ENCODE measurements at regions not wholly inside any gene's neighbourhood (a gene's known extent, or its start where the extent isn't known, plus 50 kb on each side); places are given as distances from the start of the nearest gene placed in this dataset.

DNA sequence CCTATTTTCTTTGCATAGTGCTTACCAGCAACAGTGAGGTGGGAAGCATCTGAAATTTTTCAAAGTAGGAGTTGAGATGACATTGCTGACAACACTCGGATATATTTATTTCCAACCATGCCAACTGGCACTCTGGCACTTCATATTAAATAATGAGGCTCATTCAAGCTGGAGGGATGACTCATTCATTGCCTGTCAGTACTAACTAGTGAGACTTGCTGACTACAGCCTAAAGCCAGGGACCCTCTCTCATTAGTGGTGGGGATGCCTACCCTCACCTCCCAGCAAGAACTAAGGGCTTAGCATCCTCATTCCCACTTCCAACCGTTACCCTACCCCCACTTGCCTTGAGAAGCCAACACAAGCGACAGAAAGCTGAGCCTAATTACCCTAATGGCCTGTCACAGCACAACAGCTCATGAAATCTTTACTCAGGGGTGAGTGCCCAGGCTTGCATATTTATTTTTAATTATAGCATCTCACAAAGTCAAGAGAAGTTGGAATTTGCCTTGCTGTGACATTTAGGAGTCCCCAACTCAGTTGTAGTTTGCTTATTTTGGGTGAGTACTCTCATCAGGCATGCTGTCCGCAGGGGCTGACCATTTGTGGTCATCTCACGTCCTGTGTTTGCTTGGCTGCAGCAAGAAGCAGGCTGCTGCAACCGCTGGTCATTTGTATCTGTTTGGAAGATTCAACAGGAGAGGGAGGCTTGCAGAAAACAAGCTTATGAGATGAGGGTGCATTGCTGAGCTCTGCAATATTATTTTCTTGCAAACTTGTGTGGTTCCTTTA lies 181.6 kb upstream of the POU2AF2 start:
- Histone ChIP-seq H3K4me1 (ENCODE audit: control insufficient read depth in 1 of 2, insufficient read depth in 2 of 2, low read length in 2 of 2) (no peaks in the 10 kb centered on the region), H3K79me2 (ENCODE audit: insufficient read depth, low read length) (no peaks in the 10 kb centered on the region), H3K27ac (ENCODE audit: low read depth, low read length) (no peak overlapping the region), H3K27me3 (ENCODE audit: insufficient read depth, low read length) (no peaks in the 10 kb centered on the region), H2AFZ (ENCODE audit: low read depth, low read length, poor library complexity, severe bottlenecking) (no peak overlapping the region), H4K20me1 (ENCODE audit: insufficient read depth) (no peaks in the 10 kb centered on the region), H3K36me3 (ENCODE audit: control insufficient read depth in 1 of 2, insufficient read depth in 2 of 2, low read length in 2 of 2) (no peaks in the 10 kb centered on the region), H3K9me2 (ENCODE audit: insufficient read depth) (no peaks in the 10 kb centered on the region), H3K4me3 (replicated peaks in 1 of 2; ENCODE audit: low read depth in 1 of 2, low read length in 2 of 2) (no peak overlapping the region), H3K4me2 (ENCODE audit: low read length) (no peak overlapping the region), H3K9ac (ENCODE audit: low read length) (no peak overlapping the region), H3K9me3 (ENCODE audit: control insufficient read depth in 1 of 2, insufficient read depth in 1 of 2, low read depth in 1 of 2, low read length in 2 of 2) (peaks cover 0 to 5% of the 10 kb centered on the region in 2 experiments; a peak in 1 of 4 replicates)
- intact Hi-C loops (cut with micrococcal nuclease) = no loop called here
- DNase-seq (ENCODE audit: low read depth, low spot score) (no peak), ATAC-seq (no peak)
- ChIA-PET RAD21 (ENCODE audit: low non-redundant PET in 1 of 2, low total read pairs in 2 of 2, uncharacterized antibody in 2 of 2, unreplicated experiment in 2 of 2) (no interaction called here), CTCF (no interaction called here), POLR2A (no interaction called here)
- no peak for TF ChIP-seq RAD21 (IDR thresholded peaks at IDR 0.05; ENCODE audit: low read depth)
- no peak for TF ChIP-seq CEBPB (IDR thresholded peaks at IDR 0.05; ENCODE audit: low read depth)
- TF ChIP-seq, protein P1, sequence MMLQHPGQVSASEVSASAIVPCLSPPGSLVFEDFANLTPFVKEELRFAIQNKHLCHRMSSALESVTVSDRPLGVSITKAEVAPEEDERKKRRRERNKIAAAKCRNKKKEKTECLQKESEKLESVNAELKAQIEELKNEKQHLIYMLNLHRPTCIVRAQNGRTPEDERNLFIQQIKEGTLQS (IDR thresholded peaks at IDR 0.05) = no peak
- TF ChIP-seq ZNF274 (IDR thresholded peaks at IDR 0.05; ENCODE audit: low read depth, low read length) = no peak
- TF ChIP-seq, protein P2, sequence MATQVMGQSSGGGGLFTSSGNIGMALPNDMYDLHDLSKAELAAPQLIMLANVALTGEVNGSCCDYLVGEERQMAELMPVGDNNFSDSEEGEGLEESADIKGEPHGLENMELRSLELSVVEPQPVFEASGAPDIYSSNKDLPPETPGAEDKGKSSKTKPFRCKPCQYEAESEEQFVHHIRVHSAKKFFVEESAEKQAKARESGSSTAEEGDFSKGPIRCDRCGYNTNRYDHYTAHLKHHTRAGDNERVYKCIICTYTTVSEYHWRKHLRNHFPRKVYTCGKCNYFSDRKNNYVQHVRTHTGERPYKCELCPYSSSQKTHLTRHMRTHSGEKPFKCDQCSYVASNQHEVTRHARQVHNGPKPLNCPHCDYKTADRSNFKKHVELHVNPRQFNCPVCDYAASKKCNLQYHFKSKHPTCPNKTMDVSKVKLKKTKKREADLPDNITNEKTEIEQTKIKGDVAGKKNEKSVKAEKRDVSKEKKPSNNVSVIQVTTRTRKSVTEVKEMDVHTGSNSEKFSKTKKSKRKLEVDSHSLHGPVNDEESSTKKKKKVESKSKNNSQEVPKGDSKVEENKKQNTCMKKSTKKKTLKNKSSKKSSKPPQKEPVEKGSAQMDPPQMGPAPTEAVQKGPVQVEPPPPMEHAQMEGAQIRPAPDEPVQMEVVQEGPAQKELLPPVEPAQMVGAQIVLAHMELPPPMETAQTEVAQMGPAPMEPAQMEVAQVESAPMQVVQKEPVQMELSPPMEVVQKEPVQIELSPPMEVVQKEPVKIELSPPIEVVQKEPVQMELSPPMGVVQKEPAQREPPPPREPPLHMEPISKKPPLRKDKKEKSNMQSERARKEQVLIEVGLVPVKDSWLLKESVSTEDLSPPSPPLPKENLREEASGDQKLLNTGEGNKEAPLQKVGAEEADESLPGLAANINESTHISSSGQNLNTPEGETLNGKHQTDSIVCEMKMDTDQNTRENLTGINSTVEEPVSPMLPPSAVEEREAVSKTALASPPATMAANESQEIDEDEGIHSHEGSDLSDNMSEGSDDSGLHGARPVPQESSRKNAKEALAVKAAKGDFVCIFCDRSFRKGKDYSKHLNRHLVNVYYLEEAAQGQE (IDR thresholded peaks at IDR 0.05; ENCODE audit: low read depth) = no peak
- TF ChIP-seq, protein P3, sequence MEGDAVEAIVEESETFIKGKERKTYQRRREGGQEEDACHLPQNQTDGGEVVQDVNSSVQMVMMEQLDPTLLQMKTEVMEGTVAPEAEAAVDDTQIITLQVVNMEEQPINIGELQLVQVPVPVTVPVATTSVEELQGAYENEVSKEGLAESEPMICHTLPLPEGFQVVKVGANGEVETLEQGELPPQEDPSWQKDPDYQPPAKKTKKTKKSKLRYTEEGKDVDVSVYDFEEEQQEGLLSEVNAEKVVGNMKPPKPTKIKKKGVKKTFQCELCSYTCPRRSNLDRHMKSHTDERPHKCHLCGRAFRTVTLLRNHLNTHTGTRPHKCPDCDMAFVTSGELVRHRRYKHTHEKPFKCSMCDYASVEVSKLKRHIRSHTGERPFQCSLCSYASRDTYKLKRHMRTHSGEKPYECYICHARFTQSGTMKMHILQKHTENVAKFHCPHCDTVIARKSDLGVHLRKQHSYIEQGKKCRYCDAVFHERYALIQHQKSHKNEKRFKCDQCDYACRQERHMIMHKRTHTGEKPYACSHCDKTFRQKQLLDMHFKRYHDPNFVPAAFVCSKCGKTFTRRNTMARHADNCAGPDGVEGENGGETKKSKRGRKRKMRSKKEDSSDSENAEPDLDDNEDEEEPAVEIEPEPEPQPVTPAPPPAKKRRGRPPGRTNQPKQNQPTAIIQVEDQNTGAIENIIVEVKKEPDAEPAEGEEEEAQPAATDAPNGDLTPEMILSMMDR (IDR thresholded peaks at IDR 0.05 in 2 of 3, conservative IDR thresholded peaks at IDR 0.05 in 1 of 3; ENCODE audit: borderline replicate concordance in 1 of 3, insufficient read depth in 1 of 3, low read depth in 2 of 3, low read length in 2 of 3) = no peak
- TF ChIP-seq, protein P4, sequence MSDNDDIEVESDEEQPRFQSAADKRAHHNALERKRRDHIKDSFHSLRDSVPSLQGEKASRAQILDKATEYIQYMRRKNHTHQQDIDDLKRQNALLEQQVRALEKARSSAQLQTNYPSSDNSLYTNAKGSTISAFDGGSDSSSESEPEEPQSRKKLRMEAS (IDR thresholded peaks at IDR 0.05) = no peak
- no peak for TF ChIP-seq FOSL1 (IDR thresholded peaks at IDR 0.05; ENCODE audit: low read depth)
- no peak for TF ChIP-seq EZH2 (IDR thresholded peaks at IDR 0.05)
- TF ChIP-seq ZFX (IDR thresholded peaks at IDR 0.05) = no peak
- TF ChIP-seq POLR2AphosphoS5 (IDR thresholded peaks at IDR 0.05; ENCODE audit: low read depth, low read length) = no peak
- TF ChIP-seq ELF1 (IDR thresholded peaks at IDR 0.05; ENCODE audit: borderline replicate concordance, low read depth) = no peak
- no peak for TF ChIP-seq SIN3A (IDR thresholded peaks at IDR 0.05; ENCODE audit: low read depth)
- no peak for TF ChIP-seq CBX3 (IDR thresholded peaks at IDR 0.05; ENCODE audit: low read depth)
- no peak for TF ChIP-seq YY1 (IDR thresholded peaks at IDR 0.05; ENCODE audit: extremely low read depth, insufficient replicate concordance, low read depth, low read length)
- no peak for TF ChIP-seq EZH2phosphoT487 (IDR thresholded peaks at IDR 0.05; ENCODE audit: borderline replicate concordance)
- no peak for TF ChIP-seq JUND (IDR thresholded peaks at IDR 0.05)
- no TSS peak for BruUV-seq (replicated peaks)
